HCT116 (cell line): ENCODE measurements at regions not wholly inside any gene's neighbourhood (a gene's known extent, or its start where the extent isn't known, plus 50 kb on each side); places are given as distances from the start of the nearest gene placed in this dataset.

Source experiments
- ATAC-seq: fragments of 200-7000 bp; cut with Tn5 transposase; 2 replicates; pipeline ENCODE4 v1.9.1; 2020; ENCODE audit warnings: mild to moderate bottlenecking, moderate library complexity
- BruUV-seq: library from RNA; stranded (reverse); fragments of 400-500 nt; replicated peaks from 2 replicates; lab custom pipeline; 2021; lab: Mats Ljungman, UMichigan
- CTCF ChIA-PET: fragments of 300-600 bp; sonication (Branson Sonifier 250); formaldehyde crosslinking; loops from one replicate; lab custom pipeline; 2021; ENCODE audit warnings: antibody characterized with exemption; lab: Charles Lee
- POLR2A ChIA-PET: fragments of 300-600, 350-600 bp; sonication (Branson Sonifier 250); formaldehyde crosslinking; loops from one replicate; lab custom pipeline; 2021; ENCODE audit warnings: antibody characterized with exemption; lab: Charles Lee
- RAD21 ChIA-PET, 2 experiments: fragments of 300-600 bp; sonication (Branson Sonifier 250); formaldehyde crosslinking; loops; one replicate each; lab custom pipeline; 2023; ENCODE audit warnings: low total read pairs in 2 of 2; ENCODE audit not compliant: uncharacterized antibody in 2 of 2, unreplicated experiment in 2 of 2, low non-redundant PET in 1 of 2; lab: Charles Lee
- DNase-seq: peaks from one replicate; pipeline ENCODE4 v3.0.0-alpha.2; 2010; ENCODE audit warnings: low read depth, low spot score
- H2AFZ ChIP-seq: fragments of 200-600 bp; shearing (Covaris generic), sonication (generic); 2 replicates; pipeline ENCODE4 v1.6.1; 2017; ENCODE audit warnings: low read depth, mixed run types, mixed read lengths, antibody characterized with exemption, low read length; ENCODE audit not compliant: poor library complexity, severe bottlenecking
- H3K27ac ChIP-seq: 2 replicates; pipeline ENCODE4 v1.5.1; 2012; ENCODE audit warnings: low read depth, low read length
- H3K27me3 ChIP-seq: fragments of 200-600 bp; sonication (generic); 2 replicates; pipeline ENCODE4 v1.6.1; 2016; ENCODE audit warnings: mixed run types, low read length, mixed read lengths; ENCODE audit not compliant: insufficient read depth
- H3K36me3 ChIP-seq, 2 experiments: fragments of 200-500 bp in 1 of 2; fragments of 200-600 bp in 1 of 2; sonication (Bioruptor generic) in 1 of 2; sonication (generic) in 1 of 2; 2 replicates each; pipeline versions ENCODE4 v1.5.1 to v1.6.1; 2014 to 2016; ENCODE audit warnings: low read length in 2 of 2, inconsistent platforms in 1 of 2, mixed read lengths in 1 of 2, mixed run types in 1 of 2; ENCODE audit not compliant: insufficient read depth in 2 of 2, control insufficient read depth in 1 of 2
- H3K4me1 ChIP-seq, 2 experiments: fragments of 200-600 bp in 1 of 2; sonication (generic) in 1 of 2; 2 replicates each; pipeline versions ENCODE4 v1.5.1 to v1.6.1; 2012 to 2017; ENCODE audit warnings: low read length in 2 of 2, inconsistent platforms in 1 of 2, mild to moderate bottlenecking in 1 of 2, mixed read lengths in 1 of 2, mixed run types in 1 of 2, moderate library complexity in 1 of 2; ENCODE audit not compliant: insufficient read depth in 2 of 2, control insufficient read depth in 1 of 2
- H3K4me2 ChIP-seq: fragments of 200-600 bp; sonication (generic); 2 replicates; pipeline ENCODE4 v1.6.1; 2017; ENCODE audit warnings: mixed run types, low read length, mixed read lengths
- H3K4me3 ChIP-seq, 2 experiments: fragments of 200-600 bp in 1 of 2; sonication (generic) in 1 of 2; replicated peaks in 1 of 2; 2 replicates each; pipeline ENCODE4 v1.5.1; 2011 to 2016; ENCODE audit warnings: low read length in 2 of 2, control low read depth in 1 of 2, low read depth in 1 of 2, mild to moderate bottlenecking in 1 of 2, mixed read lengths in 1 of 2, mixed run types in 1 of 2
- H3K79me2 ChIP-seq: fragments of 200-600 bp; sonication (generic); 2 replicates; pipeline ENCODE4 v1.6.1; 2017; ENCODE audit warnings: mild to moderate bottlenecking, mixed run types, low read length, moderate library complexity, mixed read lengths; ENCODE audit not compliant: insufficient read depth
- H3K9ac ChIP-seq: fragments of 200-600 bp; sonication (generic); 2 replicates; pipeline ENCODE4 v1.6.1; 2016; ENCODE audit warnings: low read length, mixed read lengths
- H3K9me2 ChIP-seq: fragments of 200-600 bp; sonication (generic), shearing (Covaris generic); 2 replicates; pipeline ENCODE4 v1.6.1; 2017; ENCODE audit warnings: mixed run types, mild to moderate bottlenecking, moderate library complexity; ENCODE audit not compliant: insufficient read depth
- H3K9me3 ChIP-seq, 2 experiments: fragments of 200-500 bp in 1 of 2; fragments of 200-600 bp in 1 of 2; sonication (Bioruptor generic) in 1 of 2; sonication (generic) in 1 of 2; 2 replicates each; pipeline ENCODE4 v1.6.1; 2014 to 2017; ENCODE audit warnings: low read length in 2 of 2, mixed read lengths in 2 of 2, inconsistent platforms in 1 of 2, low read depth in 1 of 2, mild to moderate bottlenecking in 1 of 2, mixed run types in 1 of 2, moderate library complexity in 1 of 2; ENCODE audit not compliant: control insufficient read depth in 1 of 2, insufficient read depth in 1 of 2
- H4K20me1 ChIP-seq: fragments of 200-600 bp; sonication (generic), shearing (Covaris generic); 2 replicates; pipeline ENCODE4 v1.6.1; 2017; ENCODE audit warnings: mixed run types, mild to moderate bottlenecking, moderate library complexity; ENCODE audit not compliant: insufficient read depth
- CEBPB ChIP-seq: IDR thresholded peaks from 2 replicates; pipeline ENCODE4 v1.6.1; 2012; ENCODE audit warnings: low read depth
- ELF1 ChIP-seq: IDR thresholded peaks from 2 replicates; pipeline ENCODE4 v1.6.1; 2012; ENCODE audit warnings: low read depth, borderline replicate concordance
- EZH2phosphoT487 ChIP-seq: fragments of 200-600 bp; IDR thresholded peaks from 2 replicates; pipeline ENCODE4 v1.6.1; 2018; ENCODE audit warnings: antibody characterized with exemption, borderline replicate concordance
- POLR2A ChIP-seq: IDR thresholded peaks from 2 replicates; pipeline ENCODE4 v1.7.0; 2011; ENCODE audit warnings: borderline replicate concordance; ENCODE audit not compliant: insufficient read depth, insufficient read length; ENCODE audit errors: extremely low read depth
- POLR2AphosphoS5 ChIP-seq: IDR thresholded peaks from 2 replicates; pipeline ENCODE4 v1.6.1; 2011; ENCODE audit warnings: mild to moderate bottlenecking, low read depth, low read length, moderate library complexity
- RAD21 ChIP-seq: IDR thresholded peaks from 2 replicates; pipeline ENCODE4 v1.6.1; 2012; ENCODE audit warnings: low read depth, mild to moderate bottlenecking
- SIN3A ChIP-seq: IDR thresholded peaks from 2 replicates; pipeline ENCODE4 v1.6.1; 2012; ENCODE audit warnings: low read depth
- SP1 ChIP-seq: IDR thresholded peaks from 2 replicates; pipeline ENCODE4 v1.6.1; 2012; ENCODE audit warnings: low read depth
- SRF ChIP-seq: IDR thresholded peaks from 2 replicates; pipeline ENCODE4 v1.6.1; 2012; ENCODE audit warnings: low read depth
- ZFX ChIP-seq: fragments of 450-650 bp; IDR thresholded peaks from 2 replicates; pipeline ENCODE4 v1.6.1; 2017
- ZNF274 ChIP-seq: fragments of 200-500 bp; sonication (Bioruptor generic); IDR thresholded peaks from 2 replicates; pipeline ENCODE4 v1.6.1; 2014; ENCODE audit warnings: mild to moderate bottlenecking, low read depth, low read length, inconsistent platforms
- intact Hi-C: fragments of 100-400 bp; cut with micrococcal nuclease; formaldehyde crosslinking; loops from 2 replicates; pipeline ENCODE4 v1.10.0; 2022
- TF ChIP-seq, protein P1 (sequence below): IDR thresholded peaks from 2 replicates; pipeline ENCODE4 v1.6.1; 2012
- TF ChIP-seq, protein P2 (sequence below): IDR thresholded peaks from 2 replicates; pipeline ENCODE4 v1.6.1; 2012
- TF ChIP-seq, protein P3 (sequence below): IDR thresholded peaks from 2 replicates; pipeline ENCODE4 v1.6.1; 2012; ENCODE audit warnings: low read depth

DNA sequence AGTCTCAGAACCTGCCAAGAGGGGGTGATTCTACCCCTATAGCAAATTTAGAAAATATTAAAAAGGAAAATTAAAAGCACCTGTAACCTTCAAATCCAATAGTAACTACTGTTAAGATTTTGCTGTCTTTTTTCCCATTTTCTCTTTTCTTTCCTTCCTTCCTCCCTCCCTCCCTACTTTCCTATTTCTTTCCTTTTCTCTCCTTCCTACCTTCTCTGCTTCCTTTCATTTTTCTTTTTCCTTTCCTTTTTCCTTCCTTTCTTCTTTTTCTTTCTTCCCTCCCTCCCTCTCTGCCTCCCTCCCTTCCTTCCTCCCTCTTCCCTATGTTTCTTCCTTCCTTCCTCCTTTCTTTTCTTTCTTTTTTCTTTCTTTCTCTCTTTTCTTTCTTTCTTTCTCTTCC lies 120.2 kb upstream of the KCTD7 start:
- DNase-seq (no peak), ATAC-seq (no peak)
- Histone ChIP-seq H3K36me3 (no peaks in the 10 kb centered on the region), H3K79me2 (no peaks in the 10 kb centered on the region), H3K9me2 (no peaks in the 10 kb centered on the region), H3K4me1 (no peaks in the 10 kb centered on the region), H3K27me3 (no peaks in the 10 kb centered on the region), H3K9me3 (no peaks in the 10 kb centered on the region), H3K4me2 (no peak overlapping the region), H3K9ac (no peak overlapping the region), H4K20me1 (no peaks in the 10 kb centered on the region), H2AFZ (no peak overlapping the region), H3K27ac (no peak overlapping the region), H3K4me3 (no peak overlapping the region)
- RAD21 ChIA-PET: no interaction called here
- intact Hi-C loops: no loop called here
- BruUV-seq: no TSS peak
- POLR2A ChIA-PET: no interaction called here
- TF ChIP-seq ZNF274 (no peak), ELF1 (no peak), POLR2A (no peak), SRF (no peak), CEBPB (no peak), RAD21 (no peak), EZH2phosphoT487 (no peak), SP1 (no peak)
- TF ChIP-seq, protein P1, sequence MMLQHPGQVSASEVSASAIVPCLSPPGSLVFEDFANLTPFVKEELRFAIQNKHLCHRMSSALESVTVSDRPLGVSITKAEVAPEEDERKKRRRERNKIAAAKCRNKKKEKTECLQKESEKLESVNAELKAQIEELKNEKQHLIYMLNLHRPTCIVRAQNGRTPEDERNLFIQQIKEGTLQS: no peak
- CTCF ChIA-PET: no interaction called here

DNA sequence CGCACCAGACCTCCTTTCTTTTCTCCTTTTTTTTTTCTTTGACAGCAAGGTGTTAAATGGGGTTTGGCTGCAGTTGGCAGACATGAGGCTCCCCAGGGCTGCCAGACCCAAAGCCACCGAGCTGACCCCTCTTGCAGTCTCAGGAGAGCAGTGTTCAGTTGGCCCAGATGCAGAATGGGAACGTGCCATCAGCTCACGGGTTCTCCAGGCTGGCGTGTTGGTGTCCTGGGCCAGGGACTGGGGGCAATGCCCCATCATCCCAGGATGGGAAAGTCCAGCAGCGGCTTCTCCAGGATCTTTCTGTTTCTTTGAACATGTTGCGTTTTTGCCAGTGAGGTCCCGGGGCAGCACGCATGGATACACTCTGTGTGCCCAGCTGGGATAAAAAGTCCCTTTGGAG lies 114.6 kb upstream of the KCTD7 start:
- Histone ChIP-seq H3K27me3 (no peaks in the 10 kb centered on the region), H2AFZ (no peak overlapping the region), H3K79me2 (no peaks in the 10 kb centered on the region), H3K9me3 (no peaks in the 10 kb centered on the region), H3K4me3 (no peak overlapping the region), H3K4me2 (no peak overlapping the region), H3K4me1 (no peaks in the 10 kb centered on the region), H3K9ac (no peak overlapping the region), H3K27ac (no peak overlapping the region), H3K9me2 (no peaks in the 10 kb centered on the region), H4K20me1 (no peaks in the 10 kb centered on the region), H3K36me3 (no peaks in the 10 kb centered on the region)
- ChIA-PET RAD21 (no interaction called here), CTCF (no interaction called here), POLR2A (no interaction called here)
- ATAC-seq (no peak), DNase-seq (no peak)
- TF ChIP-seq, protein P2, sequence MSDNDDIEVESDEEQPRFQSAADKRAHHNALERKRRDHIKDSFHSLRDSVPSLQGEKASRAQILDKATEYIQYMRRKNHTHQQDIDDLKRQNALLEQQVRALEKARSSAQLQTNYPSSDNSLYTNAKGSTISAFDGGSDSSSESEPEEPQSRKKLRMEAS: no peak
- TF ChIP-seq, protein P3, sequence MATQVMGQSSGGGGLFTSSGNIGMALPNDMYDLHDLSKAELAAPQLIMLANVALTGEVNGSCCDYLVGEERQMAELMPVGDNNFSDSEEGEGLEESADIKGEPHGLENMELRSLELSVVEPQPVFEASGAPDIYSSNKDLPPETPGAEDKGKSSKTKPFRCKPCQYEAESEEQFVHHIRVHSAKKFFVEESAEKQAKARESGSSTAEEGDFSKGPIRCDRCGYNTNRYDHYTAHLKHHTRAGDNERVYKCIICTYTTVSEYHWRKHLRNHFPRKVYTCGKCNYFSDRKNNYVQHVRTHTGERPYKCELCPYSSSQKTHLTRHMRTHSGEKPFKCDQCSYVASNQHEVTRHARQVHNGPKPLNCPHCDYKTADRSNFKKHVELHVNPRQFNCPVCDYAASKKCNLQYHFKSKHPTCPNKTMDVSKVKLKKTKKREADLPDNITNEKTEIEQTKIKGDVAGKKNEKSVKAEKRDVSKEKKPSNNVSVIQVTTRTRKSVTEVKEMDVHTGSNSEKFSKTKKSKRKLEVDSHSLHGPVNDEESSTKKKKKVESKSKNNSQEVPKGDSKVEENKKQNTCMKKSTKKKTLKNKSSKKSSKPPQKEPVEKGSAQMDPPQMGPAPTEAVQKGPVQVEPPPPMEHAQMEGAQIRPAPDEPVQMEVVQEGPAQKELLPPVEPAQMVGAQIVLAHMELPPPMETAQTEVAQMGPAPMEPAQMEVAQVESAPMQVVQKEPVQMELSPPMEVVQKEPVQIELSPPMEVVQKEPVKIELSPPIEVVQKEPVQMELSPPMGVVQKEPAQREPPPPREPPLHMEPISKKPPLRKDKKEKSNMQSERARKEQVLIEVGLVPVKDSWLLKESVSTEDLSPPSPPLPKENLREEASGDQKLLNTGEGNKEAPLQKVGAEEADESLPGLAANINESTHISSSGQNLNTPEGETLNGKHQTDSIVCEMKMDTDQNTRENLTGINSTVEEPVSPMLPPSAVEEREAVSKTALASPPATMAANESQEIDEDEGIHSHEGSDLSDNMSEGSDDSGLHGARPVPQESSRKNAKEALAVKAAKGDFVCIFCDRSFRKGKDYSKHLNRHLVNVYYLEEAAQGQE: no peak
- TF ChIP-seq ZFX (no peak), POLR2AphosphoS5 (no peak), ELF1 (no peak), RAD21 (no peak), SIN3A (no peak)
- no TSS peak for BruUV-seq
- intact Hi-C loops: no loop called here
